Mesothelial cell of epicardium (in vitro differentiated cells): ENCODE measurements at regions not wholly inside any gene's neighbourhood (a gene's known extent, or its start where the extent isn't known, plus 50 kb on each side); places are given as distances from the start of the nearest gene placed in this dataset.

Experiments
- DNase-seq, 2 experiments: peaks; one replicate each; pipeline ENCODE4 v3.0.0; 2021; ENCODE audit warnings: low spot score in 2 of 2; ENCODE audit not compliant: unreplicated experiment in 2 of 2
- H3K27ac Mint-ChIP-seq: 2 replicates; pipeline ENCODE4 v1.8.0; 2021; ENCODE audit warnings: mixed read lengths
- H3K27me3 Mint-ChIP-seq: 2 replicates; pipeline ENCODE4 v1.8.0; 2021; ENCODE audit warnings: low read depth, mixed read lengths
- H3K36me3 Mint-ChIP-seq: 2 replicates; pipeline ENCODE4 v1.8.0; 2021; ENCODE audit warnings: mixed read lengths
- H3K4me1 Mint-ChIP-seq: 2 replicates; pipeline ENCODE4 v1.8.0; 2021; ENCODE audit warnings: mixed read lengths
- H3K4me3 Mint-ChIP-seq: 2 replicates; pipeline ENCODE4 v1.8.0; 2021; ENCODE audit warnings: mild to moderate bottlenecking, moderate library complexity, mixed read lengths
- H3K9me3 Mint-ChIP-seq: 2 replicates; pipeline ENCODE4 v1.8.0; 2021; ENCODE audit warnings: mixed read lengths
- TF ChIP-seq, protein P1 (sequence below): fragments of 200-600 bp; sonication (generic); IDR thresholded peaks from one replicate; pipeline ENCODE4 v1.5.0; 2021; ENCODE audit warnings: antibody characterized with exemption; ENCODE audit not compliant: unreplicated experiment

DNA sequence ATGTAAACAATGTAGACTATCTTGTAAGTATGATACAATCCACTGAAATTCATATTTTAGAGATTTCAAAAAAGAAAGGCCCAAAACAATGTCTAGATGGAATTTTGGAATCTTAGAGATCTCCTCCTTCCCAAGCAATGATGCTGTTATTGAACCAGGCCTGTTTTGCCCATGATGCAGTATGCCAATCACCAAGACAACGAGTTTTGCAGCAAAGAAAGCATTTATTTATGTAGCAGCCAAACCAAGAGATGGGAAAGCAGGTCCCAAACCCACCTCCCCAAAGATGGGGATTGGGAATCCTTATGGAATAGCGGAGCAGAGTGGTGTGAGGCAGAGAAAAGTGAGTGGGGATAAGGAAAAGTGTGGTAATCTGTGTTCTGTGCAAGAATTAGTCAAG lies 197.8 kb upstream of the NT5E start:
- no peaks in the 10 kb centered on the region for H3K36me3 Mint-ChIP-seq
- DNase-seq = no peak
- H3K9me3 Mint-ChIP-seq = peaks cover 35% of the 10 kb centered on the region
- H3K27ac Mint-ChIP-seq = no peak overlapping the region
- TF ChIP-seq, protein P1, sequence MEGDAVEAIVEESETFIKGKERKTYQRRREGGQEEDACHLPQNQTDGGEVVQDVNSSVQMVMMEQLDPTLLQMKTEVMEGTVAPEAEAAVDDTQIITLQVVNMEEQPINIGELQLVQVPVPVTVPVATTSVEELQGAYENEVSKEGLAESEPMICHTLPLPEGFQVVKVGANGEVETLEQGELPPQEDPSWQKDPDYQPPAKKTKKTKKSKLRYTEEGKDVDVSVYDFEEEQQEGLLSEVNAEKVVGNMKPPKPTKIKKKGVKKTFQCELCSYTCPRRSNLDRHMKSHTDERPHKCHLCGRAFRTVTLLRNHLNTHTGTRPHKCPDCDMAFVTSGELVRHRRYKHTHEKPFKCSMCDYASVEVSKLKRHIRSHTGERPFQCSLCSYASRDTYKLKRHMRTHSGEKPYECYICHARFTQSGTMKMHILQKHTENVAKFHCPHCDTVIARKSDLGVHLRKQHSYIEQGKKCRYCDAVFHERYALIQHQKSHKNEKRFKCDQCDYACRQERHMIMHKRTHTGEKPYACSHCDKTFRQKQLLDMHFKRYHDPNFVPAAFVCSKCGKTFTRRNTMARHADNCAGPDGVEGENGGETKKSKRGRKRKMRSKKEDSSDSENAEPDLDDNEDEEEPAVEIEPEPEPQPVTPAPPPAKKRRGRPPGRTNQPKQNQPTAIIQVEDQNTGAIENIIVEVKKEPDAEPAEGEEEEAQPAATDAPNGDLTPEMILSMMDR = no peak
- H3K4me3 Mint-ChIP-seq = no peak overlapping the region
- H3K27me3 Mint-ChIP-seq = peaks cover 2% of the 10 kb centered on the region
- H3K4me1 Mint-ChIP-seq = no peaks in the 10 kb centered on the region

DNA sequence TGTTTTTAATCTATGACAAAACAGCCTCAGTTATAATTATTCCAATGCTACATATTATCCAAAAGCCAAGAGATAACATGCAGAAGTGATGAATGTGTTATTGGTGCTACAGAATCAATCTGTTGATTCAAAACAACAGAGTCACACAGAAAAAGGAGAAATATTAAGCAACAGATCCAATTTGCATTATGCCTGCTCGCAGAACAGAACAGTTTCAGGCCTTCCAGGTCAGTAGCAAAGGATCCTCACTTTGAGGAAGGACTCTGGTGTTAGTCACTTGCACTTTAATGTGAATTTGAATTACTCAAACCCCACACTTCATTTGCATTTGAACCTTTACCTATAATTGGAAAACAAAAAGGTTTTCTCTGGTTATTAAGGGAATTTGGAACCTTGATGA lies 198.6 kb upstream of the NT5E start:
- DNase-seq = no peak
- Mint-ChIP-seq H3K27ac (no peak overlapping the region), H3K36me3 (no peaks in the 10 kb centered on the region), H3K9me3 (peaks cover 40% of the 10 kb centered on the region), H3K4me3 (no peak overlapping the region), H3K4me1 (no peaks in the 10 kb centered on the region), H3K27me3 (peaks cover 2% of the 10 kb centered on the region)
- TF ChIP-seq, protein P1 = no peak

DNA sequence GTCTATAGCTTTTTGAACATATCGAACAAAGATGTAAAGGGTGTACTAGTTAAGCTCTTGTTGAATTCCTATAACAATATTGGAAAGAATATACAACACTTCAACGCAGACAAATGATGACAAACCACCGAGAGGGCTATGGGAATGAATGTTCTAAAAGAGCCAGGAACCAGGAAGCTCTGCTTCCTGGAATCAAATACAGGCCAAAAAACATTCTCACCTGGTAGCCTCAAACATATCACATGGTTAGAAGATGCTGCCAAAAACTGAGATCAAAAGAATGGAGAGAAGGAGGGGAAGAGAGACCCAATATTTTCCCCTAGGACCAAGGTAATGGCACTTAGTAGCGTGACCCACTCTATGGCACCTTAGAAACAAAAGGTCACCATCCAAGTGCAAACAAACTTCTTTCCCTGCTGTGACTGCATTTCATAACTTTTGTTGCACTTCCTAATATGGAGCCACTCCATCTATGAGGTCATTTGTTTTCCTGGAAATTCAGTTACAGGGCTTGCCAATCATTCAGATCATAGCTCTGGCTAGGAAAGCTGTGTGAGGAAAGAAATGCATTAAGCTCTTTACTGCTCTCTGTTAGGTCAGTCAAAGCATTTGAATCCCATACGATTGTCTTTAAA lies 199.2 kb upstream of the NT5E start:
- Mint-ChIP-seq H3K9me3 (peaks cover 40% of the 10 kb centered on the region), H3K36me3 (no peaks in the 10 kb centered on the region), H3K27ac (no peak overlapping the region), H3K4me3 (no peak overlapping the region), H3K4me1 (no peaks in the 10 kb centered on the region), H3K27me3 (peaks cover 2% of the 10 kb centered on the region)
- no peak for DNase-seq
- TF ChIP-seq, protein P1 = no peak

DNA sequence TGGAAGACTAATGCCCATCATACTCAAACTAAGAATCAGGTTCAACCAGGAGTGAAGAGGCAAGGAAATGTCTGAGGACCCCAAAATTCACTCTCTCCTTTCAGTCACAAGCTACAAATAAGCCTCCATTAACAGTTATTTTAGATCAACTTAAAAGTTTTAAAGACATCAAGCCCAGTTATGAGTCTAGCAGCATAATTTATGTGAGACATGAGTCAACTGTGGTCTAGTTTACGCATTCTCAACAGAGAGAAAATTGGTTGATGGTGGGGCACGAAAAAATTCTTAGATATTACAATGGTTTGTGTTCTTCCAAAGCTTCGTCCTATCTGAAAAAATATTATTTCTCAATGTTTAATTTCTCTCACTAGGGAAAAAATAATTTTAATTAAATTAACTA lies 204.9 kb upstream of the NT5E start:
- no peaks in the 10 kb centered on the region for H3K4me1 Mint-ChIP-seq
- TF ChIP-seq, protein P1 = no peak
- DNase-seq = no peak

DNA sequence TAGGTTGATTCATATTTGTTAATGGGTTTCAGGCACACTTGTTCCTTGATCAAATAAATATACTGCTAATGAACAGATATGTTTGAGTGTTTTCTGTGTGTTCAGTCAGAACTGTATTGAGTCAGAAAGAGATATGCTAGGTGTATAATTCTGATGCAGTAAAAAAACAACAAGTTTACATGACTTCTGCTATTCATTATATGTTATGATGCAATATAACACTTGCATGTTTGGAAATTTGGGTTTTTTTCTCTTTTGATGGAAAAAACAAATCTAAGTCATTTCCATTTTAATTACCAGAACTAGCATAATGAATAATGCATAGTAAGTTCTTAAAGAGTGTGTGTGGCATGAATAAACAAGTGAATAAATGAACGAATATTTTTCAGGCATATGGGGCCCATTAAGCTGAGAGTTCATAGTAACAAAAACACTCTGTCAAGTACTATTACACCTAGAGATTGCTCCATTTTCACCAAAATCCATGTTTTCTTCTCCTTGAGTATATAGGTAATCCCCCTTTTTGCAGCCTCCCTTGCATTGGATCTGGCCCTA lies 208.3 kb upstream of the NT5E start:
- DNase-seq = no peak
- no peak overlapping the region for H3K27ac Mint-ChIP-seq
- no peaks in the 10 kb centered on the region for H3K4me1 Mint-ChIP-seq
- TF ChIP-seq, protein P1 = no peak
- no peaks in the 10 kb centered on the region for H3K9me3 Mint-ChIP-seq
- no peaks in the 10 kb centered on the region for H3K27me3 Mint-ChIP-seq
- no peaks in the 10 kb centered on the region for H3K36me3 Mint-ChIP-seq
- H3K4me3 Mint-ChIP-seq = no peak overlapping the region

More for the DNA sequence above, 204.9 kb upstream of the NT5E start:
- Mint-ChIP-seq H3K4me3 (no peak overlapping the region), H3K9me3 (peaks cover 28% of the 10 kb centered on the region), H3K27ac (no peak overlapping the region), H3K36me3 (no peaks in the 10 kb centered on the region), H3K27me3 (no peaks in the 10 kb centered on the region)
